HL-60/S4 treated with retinoic acid at 250 ng/mL for 4 days and 3 days (cell line): ENCODE measurements at regions not wholly inside any gene's neighbourhood (a gene's known extent, or its start where the extent isn't known, plus 50 kb on each side); places are given as distances from the start of the nearest gene placed in this dataset.
"Not testable (repeated sequence)": the region's sequence is repeated elsewhere in the genome, so short reads cannot be mapped to it uniquely, and the experiment has no call there.

Experiments used
- in situ Hi-C: fragments of 300-500 bp; cut with MboI; formaldehyde crosslinking; loops from 2 replicates; pipeline ENCODE4 v1.7.0; 2022; ENCODE audit warnings: low sequenced_read_pairs

DNA sequence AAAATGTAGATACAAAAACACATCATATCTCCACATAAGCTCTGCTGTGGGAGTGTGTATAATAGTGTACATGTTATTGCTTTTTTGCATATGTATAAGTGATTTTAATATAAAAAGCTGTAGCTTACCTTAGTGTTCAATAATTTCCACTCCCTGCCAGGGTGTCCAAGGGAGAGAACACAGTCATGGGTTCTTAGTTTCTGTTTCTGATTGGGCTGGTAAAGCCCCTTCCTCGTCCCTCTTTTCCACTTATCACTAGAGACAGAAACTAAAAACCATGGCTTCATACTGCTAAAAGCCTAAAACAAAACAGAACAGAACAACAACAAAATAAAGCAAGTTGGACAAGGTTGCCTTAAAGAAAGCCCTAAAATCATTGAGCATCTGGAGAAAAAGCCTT lies 74.4 kb upstream of the S1PR3 start:
- in situ Hi-C loops, result no loop called here

DNA sequence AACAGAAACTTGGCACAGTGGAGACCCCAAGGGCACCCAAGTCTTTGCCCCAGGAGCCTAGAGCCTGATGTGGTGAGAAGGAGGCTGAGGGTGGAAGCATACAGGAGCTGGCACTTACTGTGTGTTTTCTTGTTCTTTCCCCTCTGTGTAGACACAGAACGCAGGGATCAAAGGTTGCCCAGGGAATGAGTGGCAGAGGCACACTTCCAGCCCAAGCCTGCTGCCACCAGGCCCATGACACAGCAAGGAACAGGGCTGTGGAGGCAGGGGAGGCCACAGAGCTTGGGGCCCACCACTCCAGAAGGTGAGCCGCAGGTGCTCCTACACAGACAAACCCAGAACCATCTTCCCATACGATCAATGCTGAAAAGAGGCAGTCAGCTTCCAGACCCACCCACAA lies 73.9 kb upstream of the S1PR3 start:
- in situ Hi-C loops, result no loop called here

DNA sequence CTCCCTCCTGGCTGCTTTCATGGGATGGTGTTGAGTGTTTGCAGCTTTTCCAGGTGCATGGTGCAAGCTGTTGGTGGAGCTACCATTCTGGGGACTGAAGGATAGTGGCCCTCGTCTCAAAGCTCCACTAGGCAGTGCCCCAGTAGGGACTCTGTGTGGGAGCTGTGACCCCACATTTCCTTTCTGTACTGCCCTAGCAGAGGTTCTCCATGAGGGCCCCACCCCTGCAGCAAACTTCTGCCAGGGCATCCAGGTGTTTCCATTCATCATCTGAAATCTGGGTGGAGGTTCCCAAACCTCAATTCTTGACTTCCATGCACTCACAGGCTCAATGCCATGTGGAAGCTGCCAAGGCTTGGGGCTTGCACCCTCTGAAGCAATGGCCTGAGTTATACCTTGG lies 72.7 kb upstream of the S1PR3 start:
- in situ Hi-C loops, result not testable (repeated sequence)

DNA sequence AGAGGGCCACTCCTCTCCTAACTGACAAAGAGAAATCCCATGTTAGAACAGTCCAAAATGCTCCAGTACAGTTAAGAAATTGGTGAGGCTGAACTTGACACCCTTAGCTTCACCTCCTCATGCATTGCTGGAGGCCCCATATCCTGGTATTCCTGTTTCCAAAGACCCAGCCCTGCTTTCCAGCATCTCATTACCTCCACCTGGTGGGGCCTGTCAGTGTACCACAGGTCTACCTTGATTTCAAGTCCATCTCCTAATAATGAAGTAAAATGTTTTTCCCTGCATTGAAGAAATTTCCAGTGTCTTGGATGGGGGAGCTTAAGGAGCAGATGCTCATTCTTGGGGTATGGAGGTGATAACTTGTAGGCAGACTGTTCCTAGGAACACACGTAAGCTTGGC lies 70.6 kb upstream of the S1PR3 start:
- in situ Hi-C loops, result no loop called here

DNA sequence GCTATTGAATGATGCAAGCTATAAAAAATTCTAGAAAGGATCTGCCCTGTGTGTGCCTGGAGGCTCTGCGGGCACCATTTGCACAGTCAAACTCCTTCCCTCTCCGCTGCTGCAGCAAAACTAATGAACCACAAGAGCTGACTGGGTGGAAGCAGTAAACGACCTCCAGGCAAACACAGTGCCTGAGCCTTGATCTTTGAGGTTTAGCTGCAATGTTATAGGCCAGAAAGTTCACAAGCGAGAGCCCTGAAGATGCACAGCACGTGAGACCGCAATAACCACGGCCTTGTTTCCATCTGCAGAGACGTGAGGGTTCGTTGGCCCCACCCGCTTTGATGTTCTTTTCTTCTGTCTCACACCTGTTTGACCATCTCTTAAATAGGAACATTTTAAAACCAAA lies 69.2 kb upstream of the S1PR3 start:
- in situ Hi-C loops, result no loop called here

DNA sequence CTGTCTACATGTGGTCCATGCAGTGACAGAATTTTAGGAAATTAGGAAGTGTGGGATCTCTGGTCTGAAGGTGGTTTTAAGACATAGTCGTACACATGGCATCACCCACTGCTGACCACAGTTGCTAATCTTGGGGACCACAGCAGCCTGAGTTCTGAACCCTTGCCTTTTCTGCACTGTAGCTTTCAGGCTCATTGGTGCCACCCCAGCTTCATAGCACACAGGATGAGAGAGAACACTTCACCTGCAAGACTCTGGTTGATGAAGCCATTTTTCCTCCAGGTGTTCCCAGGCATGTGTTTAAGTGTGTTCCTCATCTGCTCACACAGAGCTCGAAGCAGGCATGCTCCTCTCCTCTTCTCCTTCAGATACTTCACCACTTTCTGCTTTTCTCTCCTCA lies 68.2 kb upstream of the S1PR3 start:
- in situ Hi-C loops, result no loop called here

DNA sequence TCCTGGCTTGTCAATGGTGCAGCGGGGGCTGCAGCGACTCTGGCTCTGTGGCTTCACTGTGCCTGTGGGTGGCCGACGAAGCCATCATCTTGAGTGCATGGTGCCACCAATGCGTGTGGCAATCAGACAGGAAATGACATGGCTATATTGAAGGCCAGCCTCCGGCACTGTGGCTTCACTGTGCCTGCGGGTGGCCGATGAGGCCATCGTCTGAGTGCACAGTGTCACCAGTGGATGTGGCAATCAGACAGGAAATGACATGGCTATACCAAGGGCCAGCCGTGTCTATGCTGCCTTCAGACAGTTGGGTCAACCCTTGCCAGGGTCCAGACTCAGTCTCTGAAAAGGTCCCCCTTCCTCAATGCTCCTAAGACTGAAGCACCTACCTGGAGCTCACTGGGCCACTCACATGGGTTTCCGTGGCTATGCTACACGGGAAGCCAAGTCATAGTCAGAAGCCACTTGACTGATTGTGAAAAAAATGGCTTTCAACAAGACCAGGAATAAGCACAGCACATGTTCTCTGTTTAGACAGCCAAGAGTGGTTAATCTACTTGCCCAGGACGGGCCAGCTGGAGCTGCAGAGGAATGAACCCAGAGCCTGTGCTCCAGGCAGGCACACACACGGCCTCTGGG lies 67.5 kb upstream of the S1PR3 start:
- in situ Hi-C loops, result no loop called here

DNA sequence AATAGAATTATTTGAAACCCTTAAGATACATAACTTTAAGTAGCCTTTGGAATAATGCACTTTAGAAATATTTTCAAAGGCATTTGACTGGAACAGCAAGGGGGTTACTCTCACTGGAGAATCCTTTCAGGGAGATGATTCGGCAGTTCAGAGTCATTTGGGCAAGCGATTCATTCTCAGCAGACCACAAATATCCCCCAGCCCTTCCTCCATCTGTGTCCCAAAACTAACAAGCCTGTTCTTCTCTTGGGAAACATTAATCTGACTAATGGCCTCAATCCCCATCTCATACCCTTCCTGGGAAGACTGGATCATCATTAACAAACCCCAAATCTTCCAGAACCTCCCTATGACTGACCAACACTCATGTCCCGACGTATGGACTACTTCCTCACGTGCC lies 65.8 kb upstream of the S1PR3 start:
- in situ Hi-C loops, result no loop called here

DNA sequence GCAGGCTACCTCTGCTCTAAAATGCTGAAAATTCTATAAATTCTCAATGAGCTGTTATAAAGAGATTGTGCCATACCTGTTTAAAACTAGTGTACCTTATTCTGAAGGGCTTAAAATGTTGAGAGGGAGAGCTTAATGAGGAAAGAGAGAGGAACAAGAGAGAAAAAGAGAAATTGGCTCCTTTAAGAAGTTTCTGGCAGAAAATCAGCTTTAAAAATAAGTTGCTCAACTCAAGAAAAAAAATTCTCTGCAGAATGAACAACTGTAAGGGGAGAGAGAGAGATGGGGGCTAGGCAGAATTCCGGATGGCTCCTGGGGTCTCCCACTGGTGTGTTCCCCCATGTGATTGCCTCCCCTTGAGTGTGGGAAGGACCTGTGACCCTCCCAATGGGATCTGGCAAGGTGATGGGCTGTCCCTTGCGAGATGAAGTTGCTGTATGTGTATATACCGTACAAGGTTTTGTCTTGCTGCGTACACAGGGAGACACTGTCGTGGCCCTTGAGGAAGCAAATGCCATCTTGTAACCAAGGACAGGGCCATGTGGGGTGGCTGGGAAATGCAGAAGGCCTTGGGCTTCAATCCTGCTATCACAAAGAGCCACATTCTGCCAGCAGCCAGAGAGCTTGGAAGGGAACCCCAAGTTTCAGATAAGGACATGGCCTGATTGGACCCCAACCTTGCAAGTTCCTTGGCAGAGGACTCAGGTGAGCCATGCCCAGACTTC lies 64.3 kb upstream of the S1PR3 start:
- in situ Hi-C loops, result no loop called here

DNA sequence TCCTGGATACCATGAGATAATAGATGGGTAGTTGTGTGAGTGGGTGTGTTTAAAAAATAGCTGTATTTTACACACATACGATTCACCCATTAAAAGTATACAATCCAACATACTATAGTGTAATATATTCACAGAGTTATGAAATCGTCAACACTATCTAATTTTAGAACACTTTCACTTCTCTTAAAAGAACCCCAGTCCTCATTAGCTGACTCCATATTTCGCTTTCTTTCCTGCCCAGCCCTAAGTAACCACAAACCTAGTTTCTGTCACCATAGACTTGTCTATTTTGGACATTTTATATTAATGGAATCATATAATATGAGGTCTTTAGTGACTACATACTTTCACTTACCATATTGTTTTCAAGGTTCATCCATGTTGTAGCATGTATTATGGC lies 63.8 kb upstream of the S1PR3 start:
- in situ Hi-C loops, result no loop called here

DNA sequence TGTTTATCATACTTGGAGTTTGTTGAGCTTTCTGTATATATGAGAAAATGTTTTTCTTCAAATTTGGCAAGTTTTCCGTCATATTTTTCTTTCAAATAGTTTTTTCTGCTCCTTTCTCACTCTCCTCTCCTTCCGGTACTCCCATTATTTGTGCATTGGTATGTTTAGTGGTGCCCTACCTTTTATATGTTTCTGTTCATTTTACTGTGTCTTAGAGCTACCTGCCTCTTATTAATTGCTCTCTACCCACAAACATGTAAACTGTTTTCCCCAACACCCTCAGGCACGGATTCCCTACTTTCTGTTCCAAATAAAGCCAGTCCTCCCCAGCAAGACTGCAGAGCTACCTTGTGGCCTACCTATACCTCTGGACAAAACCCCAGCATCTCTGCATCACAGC lies 60.6 kb upstream of the S1PR3 start:
- in situ Hi-C loops, result no loop called here

DNA sequence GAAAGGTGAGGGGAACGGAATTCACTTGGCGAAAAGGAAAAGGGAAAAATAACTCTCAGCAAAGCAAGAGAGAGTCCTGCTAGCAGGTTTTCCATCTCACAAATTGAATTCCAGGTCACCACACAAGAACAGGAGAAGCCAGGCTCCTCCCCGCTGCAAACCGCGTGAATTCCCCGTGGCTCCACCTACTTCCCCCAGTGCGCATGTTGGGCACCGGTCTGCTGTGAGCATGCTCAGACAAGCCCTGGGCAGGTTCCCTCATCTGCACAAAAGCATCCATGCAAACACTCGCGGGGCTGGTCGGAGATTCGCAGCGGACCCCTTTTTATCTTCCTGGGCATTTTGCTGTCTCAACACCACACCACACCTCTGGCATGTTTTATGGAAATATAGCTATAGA lies 58.5 kb upstream of the S1PR3 start:
- in situ Hi-C loops, result no loop called here

DNA sequence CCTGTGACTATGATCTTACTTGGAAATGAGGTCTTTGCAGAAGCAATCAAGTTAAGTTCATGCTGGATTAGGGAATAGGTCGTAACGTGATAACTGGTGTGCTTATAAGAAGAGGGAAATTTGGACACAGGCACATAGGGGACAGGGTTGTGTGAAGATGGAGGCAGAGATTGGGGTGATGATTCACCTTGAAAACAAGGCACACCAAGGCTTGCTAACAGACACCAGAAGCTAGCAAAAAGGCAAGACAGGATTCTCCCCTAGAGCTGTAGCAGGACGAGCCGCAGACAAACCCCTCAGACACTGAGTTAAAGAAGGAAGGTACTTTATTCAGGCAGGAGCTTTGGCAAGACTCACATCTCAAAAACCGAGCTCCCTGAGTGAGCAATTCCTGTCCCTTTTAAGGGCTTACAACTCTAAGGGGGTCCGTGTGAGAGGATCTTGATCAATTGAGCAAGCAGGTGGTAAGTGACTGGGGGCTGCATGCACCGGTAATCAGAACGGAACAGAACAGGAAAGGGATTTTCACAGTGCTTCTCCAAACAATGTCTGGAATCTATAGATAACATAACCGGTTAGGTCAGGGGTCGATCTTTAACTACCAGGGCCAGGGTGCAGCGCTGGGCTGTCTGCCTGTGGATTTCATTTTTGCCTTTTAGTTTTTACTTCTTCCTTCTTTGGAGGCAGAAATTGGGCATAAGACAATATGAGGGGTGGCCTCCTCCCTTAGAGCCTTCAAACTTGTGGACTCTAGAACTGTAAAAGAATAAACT lies 57.5 kb upstream of the S1PR3 start:
- in situ Hi-C loops, result no loop called here

DNA sequence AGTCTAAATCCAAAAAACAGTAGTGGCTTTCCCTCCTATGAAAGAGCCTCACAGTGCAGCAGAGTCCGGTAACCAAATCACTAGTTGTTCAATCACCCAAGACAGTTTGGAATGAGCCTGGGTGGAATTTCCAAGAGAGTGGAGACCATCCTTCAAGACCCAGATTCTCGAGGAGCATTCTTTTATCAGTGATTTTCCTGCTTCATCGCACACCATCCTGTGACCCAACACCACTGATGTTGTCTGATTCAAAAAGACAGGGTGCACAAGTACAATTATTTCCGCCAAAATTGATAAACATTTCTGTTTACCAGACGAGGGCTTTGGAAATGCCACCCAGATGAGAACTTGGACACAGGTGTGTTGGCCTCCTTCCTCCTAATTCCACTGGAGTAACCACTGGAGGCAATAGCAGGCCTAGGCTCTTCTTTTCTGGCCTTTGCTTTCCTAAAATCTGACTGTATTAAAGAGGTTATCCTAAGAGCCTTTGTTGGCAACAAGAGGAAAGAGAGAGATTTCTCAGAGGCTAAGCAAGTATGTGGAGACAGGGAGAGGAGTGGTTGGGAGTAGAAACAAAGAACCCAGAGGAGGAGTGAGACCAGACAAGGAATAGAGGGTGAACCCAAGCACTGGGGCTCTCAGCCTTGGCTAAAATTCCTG lies 56.3 kb upstream of the S1PR3 start:
- in situ Hi-C loops, result no loop called here

DNA sequence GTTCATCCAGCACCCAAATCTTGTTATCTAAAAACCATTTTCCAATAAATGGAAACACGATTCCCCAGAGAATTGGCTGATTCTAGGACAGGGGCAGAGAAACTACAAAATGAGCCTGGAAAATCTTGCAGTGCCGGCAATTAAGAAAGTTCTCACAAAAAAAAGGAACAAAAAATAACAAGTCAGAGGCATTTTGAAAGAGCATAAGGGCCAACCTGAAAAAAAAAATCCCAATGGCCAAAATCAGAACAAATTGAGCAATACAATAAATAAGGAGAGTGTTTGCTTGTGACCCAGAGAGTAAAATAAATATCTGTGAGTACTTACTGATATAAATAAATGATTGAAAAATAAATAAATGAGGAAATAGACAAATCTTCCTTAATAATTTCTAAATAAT lies 55.1 kb upstream of the S1PR3 start:
- in situ Hi-C loops, result no loop called here

DNA sequence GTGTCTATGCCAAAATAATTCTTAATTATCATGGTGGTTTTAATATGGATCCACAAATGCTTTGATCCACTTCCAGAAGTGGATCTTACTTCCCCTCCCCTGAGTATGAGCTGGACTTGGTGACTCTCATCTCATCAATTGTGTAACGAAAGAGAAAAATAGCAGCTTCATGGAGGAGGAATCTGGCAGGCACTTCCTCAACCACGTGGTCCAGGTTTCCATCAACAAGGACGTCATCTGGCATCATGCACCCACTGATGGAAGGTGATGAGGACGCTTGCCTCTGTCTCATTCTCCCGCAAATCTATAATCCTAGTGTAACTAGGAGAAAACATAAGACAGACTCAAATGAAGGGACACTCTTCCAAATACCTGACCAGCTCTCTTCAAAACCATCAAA lies 54.6 kb upstream of the S1PR3 start:
- in situ Hi-C loops, result no loop called here

DNA sequence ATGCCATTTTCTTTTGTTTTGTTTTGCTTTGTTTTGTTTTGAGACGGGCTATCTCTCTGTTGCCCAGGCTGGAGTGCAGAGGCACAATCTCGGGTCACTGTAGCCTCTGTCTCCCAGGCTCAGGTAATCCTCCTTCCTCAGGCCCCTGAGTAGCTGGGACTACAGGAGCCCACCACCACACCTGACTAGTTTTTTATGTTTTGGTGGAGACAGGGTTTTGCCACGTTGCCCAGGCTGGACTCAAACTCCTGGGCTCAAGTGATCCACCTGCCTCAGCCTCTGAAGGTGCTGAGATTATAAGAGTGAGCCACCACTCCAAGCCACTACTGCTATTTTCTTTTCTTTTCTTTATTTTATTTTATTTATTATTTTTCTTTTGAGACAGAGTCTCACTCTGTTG lies 54.0 kb upstream of the S1PR3 start:
- in situ Hi-C loops, result no loop called here

DNA sequence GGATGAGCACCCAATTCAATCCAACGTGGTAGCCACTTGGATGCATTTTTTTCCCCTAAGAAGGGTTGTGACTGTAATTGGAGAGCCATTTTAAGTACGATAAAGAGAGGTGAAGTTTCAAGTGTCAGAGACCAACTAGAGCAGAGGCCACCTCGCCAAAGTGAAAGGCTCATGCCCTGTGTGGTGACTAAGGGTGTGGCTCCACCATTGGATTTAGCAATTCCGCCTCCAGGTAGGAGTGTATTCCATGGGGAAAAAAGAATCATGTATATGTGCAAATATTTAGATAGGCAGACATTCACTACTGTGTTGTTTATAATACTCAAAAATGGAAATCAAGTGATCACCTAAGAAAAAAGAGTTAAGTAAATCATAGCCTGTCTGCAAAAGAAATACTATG lies 53.1 kb upstream of the S1PR3 start:
- in situ Hi-C loops, result no loop called here
